ENCODE measurements at regions not wholly inside any gene's neighbourhood (a gene's known extent, or its start where the extent isn't known, plus 50 kb on each side); places are given as distances from the start of the nearest gene placed in this dataset.
"Not testable (repeated sequence)": the region's sequence is repeated elsewhere in the genome, so short reads cannot be mapped to it uniquely, and the experiment has no call there.

- DNase-seq (ENCODE audit: low read depth in 2 of 2), result no peak
These were observed 1411.1 kb downstream of the BRD1 start for GRCh38 chr22:48416396-48417224.

DNA sequence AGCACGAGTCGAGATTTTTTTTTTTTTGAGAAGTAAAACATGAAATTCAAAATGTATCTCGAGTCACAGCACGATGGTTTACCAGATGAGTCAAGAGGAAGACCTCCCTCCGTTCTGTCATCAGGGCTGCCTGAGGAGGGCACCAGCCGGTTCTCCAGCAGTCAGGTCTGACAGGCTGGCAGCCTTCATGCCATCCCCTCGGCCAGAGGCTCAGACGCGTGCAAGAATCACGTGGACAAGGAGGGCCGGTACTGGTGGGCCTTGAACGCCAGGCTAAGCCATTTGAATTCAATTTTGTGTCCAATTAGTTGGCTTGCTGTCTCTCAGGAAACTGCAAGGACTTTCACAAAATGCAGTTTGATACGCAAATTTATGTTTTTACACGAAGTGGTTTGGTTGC, 1412.2 kb downstream of the BRD1 start:
- no peak for DNase-seq (ENCODE audit: low read depth in 2 of 2)

- DNase-seq (ENCODE audit: low read depth in 2 of 2), result no peak
These were observed 1413.0 kb downstream of the BRD1 start for GRCh38 chr22:48414651-48415050.

DNA sequence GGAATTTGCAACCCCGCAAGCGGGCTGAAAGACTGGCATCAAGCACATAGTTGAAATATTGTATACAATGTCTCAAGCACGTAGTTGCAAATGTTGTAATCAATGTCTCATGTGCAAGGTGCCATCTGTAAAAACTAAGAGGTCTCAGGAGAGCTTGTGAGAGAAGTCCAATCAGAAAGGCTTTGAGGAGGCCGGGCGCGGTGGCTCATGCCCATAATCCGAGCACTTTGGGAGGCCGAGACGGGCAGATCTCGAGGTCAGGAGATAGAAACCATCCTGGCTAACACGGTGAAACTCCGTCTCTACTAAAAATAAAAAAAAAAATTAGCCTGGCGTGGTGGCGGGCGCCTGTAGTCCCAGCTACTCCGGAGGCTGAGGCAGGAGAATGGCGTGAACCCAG, 1414.7 kb downstream of the BRD1 start:
- not testable (repeated sequence) for DNase-seq (ENCODE audit: low read depth in 2 of 2)

- no peak for DNase-seq (ENCODE audit: low read depth in 2 of 2)
These were observed 1417.1 kb downstream of the BRD1 start for GRCh38 chr22:48410536-48410935.

- DNase-seq (ENCODE audit: low read depth in 2 of 2), result no peak
These were observed 1420.3 kb downstream of the BRD1 start for GRCh38 chr22:48407256-48407955.

DNA sequence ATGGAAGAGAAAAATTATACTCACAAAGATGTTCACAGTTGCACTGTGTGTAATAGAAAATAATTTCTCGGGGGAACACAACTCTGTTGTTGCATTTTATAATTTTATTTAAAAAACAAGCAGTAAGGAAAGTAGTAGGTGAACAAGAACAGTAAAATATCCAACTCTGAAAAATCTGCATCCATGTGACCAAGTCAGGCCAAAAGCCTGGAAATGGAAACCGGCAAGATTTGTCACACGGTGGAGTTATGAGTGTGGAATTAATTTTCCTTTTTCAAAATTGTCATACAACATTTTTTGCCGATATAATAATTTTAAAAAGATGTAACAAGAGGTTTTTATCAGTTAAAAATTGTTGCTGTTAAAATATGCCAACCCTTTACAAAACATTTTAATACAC, 1421.5 kb downstream of the BRD1 start:
- DNase-seq (ENCODE audit: low read depth in 2 of 2), result no peak

DNA sequence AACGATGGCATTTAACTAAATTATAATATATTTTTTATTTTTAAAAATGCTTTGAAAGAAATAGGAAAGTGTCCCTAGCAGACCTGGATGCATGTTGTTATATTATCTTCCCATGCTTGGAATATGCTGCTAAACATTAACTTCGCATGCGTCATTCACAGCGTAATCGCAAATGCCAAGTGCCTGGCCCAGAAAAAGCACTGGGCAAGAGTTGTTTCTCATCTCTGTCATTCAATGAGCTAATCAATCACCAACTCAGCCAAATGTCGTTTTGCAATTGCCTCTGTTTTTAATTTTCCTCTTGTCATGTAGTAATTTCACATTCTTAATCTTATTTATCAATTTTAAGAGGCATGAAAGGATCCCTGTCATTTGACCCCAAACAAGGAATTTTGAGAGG, 1421.9 kb downstream of the BRD1 start:
- DNase-seq (ENCODE audit: low read depth in 2 of 2), result no peak

- no peak for DNase-seq (ENCODE audit: low read depth in 2 of 2)
These were observed 1422.7 kb downstream of the BRD1 start for GRCh38 chr22:48404801-48405447.

DNA sequence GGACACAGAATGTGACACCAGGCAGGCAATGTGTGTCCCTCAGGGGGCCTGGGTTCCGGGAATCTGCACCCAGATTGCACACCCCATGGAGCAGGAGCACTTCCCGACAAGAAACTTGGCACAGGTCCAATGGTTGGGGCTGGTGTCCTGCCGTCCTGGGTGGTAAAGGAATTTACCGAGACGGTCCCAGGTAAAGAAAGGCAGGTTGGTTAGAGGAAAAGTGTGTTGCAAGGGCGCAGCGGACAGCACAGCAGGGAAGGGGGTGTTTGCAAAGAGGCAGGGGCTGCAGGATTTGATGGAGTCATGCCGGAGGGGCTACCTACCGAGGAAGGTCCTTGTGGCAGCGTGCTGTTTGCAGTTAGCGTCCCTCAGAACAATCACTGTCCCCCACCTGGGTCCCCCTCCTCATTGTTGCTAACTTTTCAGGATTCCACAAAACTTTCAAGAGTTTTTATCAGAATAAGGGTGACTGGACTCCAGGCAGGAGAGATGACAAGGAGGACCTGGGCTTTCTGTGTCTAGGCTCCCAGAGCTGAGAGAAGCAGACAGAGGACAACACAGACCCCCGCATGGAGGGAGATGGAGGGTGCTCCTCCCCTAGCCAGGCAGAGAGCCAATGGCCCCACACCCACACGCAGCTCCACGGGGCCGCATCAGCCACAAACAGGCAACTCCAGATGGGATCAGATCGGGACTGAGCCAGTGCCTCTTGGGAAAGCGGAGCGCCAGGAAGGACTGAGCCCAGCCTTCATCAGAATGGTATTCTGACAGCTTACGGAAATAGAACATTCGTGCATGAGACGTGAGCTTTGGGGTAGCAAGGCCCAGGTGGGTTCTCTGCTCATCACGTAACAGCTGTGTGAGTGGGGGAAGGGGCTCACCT, 1423.9 kb downstream of the BRD1 start:
- no peak for DNase-seq (ENCODE audit: low read depth in 2 of 2)

GRCh38 chr22:48402591-48403031, 1425.1 kb downstream of the BRD1 start:
- DNase-seq (ENCODE audit: low read depth in 2 of 2), result no peak

GRCh38 chr22:48401523-48401922, 1426.2 kb downstream of the BRD1 start:
- DNase-seq (ENCODE audit: low read depth in 2 of 2), result not testable (repeated sequence)

- no peak for DNase-seq (ENCODE audit: low read depth in 2 of 2)
These were observed 1429.3 kb downstream of the BRD1 start for GRCh38 chr22:48398181-48398905.

- DNase-seq (ENCODE audit: low read depth in 2 of 2), result no peak
These were observed 1430.0 kb downstream of the BRD1 start for GRCh38 chr22:48397531-48398180.

DNA sequence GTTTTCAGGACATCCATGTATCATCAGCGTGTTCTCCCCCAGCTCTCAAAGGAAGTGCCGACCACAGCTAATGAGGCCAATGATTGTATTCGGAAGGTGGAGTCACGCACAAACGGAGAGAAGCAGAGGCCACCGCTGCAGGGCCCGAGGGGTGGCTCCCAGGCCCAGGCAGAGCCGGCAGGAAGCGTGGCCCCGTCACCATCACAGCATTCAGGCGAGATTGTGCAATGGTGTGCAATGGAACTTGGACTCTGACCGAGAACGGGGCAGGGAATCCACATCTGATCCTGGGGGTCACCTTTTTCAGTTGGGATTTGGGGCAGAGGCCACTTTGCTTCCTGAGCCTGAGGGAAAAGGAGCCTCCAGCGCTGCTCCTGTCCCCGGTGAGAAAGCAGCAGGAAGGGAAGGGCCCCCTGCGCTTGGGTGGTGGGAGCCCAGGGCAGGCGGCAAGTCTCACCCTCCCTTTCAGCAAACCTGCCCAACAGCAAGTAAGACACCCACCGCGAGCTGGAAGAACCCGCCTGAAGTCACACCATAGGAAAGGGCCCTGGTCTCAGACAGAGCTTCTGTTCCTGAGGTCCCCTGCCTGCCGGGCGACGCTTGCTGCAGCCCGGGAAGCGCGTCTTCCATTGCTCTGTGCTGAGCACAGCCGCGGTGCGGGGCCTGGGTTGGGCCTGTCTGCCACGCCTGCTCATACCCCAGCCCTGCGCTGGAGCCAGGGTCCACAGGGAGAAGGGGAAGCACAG, 1430.7 kb downstream of the BRD1 start:
- no peak for DNase-seq (ENCODE audit: low read depth in 2 of 2)

GRCh38 chr22:48396091-48396784, 1431.4 kb downstream of the BRD1 start:
- DNase-seq (ENCODE audit: low read depth in 2 of 2), result no peak

GRCh38 chr22:48395201-48395600, 1432.5 kb downstream of the BRD1 start:
- no peak for DNase-seq (ENCODE audit: low read depth in 2 of 2)

DNA sequence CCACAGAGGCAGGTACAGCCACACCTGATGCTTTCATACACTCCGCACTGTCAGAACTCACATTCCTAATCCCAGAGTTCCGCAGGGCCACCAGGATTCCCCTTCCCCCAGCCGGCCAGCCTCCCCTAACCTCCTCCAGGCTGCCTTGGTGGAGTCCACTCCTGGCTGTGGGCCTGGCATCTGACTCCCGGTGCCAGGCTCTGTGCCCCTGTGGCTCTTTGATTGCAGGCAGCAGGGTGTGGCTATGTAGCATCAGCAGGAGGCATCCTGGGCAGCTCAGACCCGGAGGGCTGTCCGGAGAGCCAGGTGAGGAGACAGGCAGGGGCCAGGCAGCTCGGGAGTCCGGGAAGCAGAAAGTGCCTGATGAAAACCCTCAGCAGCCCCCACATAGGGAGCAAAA, 1432.9 kb downstream of the BRD1 start:
- DNase-seq (ENCODE audit: low read depth in 2 of 2), result no peak

DNA sequence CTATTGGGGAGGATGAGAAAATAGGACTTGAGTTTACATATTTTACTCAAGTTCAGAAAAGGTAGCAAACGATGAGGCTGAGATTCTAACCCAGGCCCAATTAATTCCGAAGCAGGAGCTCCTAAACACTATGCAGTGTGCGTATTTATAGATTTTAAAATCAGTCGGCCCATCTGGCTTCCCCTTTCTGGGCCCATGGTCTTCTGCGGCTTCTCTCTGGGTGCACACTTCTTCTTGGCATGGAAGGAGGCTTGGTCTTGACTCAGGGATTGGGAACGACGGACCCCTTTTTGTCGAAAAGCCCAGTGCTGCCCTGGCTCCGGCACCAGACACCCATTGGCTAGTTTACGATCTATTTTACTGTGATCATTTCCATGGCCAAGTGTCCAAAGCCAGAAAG, 1433.8 kb downstream of the BRD1 start:
- no peak for DNase-seq (ENCODE audit: low read depth in 2 of 2)
